GM18907 (cell line): ENCODE measurements at regions not wholly inside any gene's neighbourhood (a gene's known extent, or its start where the extent isn't known, plus 50 kb on each side); places are given as distances from the start of the nearest gene placed in this dataset.

Experiments used
- ATAC-seq: cut with Tn5 transposase; IDR thresholded peaks from one replicate; pipeline ENCODE4 v1.9.1; 2021; ENCODE audit warnings: mild to moderate bottlenecking, moderate library complexity; ENCODE audit not compliant: unreplicated experiment

DNA sequence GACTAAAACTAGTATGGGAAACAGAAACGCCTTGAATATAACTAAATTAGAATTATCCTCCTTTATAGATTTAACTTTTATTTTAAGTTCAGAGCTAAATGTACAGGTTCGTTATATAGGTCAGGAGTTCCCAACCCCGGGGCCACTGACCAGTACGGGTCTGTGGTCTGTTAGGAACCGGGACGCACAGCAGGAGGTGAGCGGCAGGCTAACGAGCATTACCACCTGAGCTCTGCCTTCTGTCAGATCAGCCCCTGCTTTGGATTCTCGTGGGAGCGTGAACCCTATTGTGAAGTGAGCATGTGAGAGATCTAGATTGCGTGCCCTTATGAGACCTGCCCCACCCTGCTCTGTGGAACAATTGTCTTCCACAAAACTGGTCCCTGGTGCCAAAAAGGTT is 51.0 kb downstream of the FAT4 start:
- ATAC-seq: no peak

DNA sequence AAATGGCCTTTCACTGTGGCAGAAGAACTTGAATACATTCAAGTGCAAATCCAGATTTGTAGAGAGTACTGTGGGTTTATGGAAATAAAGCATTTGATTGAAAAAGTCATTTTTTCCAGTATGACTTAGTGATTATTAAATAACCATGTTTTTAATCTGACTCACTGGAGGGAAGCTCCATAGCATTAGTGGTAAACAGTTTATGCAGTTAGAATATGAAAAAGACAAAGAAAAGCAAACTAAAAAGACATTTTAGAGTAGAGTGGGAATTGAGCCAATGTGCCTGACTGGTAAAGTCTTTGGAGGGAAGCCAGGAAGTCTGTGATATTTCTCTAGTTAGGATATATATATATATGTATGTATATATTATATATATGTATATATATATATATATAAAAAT is 53.4 kb downstream of the FAT4 start:
- no peak for ATAC-seq

DNA sequence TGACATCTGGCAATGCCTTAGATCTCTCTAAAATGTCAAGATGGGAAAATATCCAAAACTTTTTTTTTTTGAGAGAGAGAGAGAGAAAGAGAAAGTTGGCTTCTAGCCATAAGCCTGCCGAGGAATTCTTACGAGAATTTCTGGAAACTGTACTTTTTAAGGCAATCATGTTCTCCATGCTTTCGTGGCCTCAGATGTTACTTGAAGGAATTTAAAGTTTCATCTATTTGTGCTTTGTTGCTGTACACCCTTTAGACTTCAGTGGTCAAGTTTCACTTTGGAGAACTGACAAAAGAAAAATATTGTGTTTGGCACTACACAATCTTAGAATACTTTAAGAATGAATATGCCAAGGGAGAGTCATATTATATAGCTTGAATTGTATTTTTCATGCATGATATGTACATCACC is 53.9 kb downstream of the FAT4 start:
- no peak for ATAC-seq

DNA sequence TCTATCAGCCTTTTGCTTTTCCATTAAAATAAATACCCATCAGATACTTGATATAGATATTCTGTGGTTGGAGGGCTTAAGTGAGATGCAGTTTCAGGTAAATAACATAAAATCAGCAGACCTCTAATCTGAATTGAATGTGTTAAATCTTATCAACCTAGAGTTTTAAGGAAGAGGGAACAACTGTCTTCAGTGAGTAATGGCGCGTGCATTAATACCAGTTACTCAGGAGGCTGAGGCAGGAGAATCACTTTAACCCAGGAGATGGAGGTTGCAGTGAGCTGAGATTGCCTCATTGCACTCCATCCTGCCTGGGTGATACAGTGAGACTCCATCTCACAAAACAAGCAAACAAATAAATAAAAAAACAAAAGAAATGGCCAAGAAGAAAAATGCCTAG is 54.3 kb downstream of the FAT4 start:
- no peak for ATAC-seq

DNA sequence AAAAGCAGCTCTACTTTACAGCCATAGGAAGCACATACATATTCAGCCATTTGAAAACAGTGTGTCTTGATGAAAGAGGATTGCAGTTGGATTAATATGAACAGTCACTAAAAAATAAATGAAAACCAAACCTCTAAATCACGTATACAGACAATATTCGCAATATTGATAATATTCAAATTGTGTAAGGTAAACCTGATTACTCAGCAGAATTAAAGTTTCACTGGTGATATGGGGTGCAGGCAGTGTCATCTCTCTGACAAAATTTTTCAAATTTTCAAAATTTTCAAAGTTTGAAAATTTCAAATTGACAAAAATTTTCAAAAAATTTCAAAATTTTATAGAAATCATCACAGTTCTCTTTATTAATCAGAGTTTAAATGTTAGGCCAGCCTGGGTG is 55.7 kb downstream of the FAT4 start:
- no peak for ATAC-seq

DNA sequence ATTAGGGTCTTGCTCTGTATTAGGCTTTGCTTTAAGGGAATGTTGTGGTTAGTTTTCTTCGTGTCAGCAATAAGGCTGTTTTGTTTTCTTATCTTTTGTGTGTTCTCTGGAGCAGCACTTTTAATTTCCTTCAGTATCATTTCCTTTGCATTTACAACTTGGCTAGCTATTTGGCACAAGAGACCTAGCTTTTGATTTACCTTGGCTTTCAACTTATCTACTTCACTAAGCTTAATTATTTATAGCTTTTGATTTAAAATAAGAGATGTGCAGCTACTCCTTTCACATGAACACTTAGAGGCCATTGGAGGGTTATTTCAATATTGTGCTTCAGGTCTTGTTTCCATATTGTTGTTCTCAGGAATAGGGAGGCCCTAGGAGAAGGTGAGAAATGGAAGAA is 68.2 kb downstream of the FAT4 start:
- ATAC-seq: no peak

DNA sequence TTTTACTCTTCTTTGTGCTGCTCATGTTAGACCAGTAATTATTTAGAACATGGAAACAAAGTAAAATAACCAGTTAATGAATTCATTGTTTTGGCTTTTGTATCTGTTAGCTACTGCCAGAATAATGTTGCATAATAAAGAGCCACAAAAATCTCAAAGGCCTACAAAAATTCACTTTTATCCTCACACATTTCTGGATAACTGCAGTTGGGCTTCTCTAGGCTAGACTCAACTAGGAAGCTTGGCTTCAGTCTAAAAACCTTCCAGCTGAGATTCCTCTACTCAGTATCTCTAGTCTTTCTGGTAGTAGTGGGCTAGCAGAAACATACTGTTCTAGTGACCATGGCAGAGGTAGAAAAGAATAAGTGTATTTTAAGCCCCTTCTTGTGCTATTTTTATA is 73.0 kb downstream of the FAT4 start:
- ATAC-seq: no peak

DNA sequence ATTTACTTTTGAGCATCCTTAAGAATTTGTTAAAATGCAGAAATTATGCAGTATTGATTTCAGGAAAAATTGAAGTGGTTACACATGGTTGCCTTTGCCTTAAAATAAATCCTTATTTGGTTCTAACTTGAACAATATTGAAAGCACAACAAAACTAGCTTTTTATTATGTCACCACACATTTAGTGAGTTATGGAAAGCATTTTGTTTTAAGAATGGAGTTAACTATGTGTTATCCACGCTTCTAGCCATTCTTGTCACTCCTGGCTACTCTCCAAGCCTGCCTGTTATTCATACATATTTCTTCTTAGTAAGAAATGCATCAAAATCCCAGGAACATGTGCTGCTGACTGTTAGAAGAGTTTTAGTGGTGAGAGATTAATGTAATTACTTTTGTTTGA is 73.9 kb downstream of the FAT4 start:
- ATAC-seq: no peak

DNA sequence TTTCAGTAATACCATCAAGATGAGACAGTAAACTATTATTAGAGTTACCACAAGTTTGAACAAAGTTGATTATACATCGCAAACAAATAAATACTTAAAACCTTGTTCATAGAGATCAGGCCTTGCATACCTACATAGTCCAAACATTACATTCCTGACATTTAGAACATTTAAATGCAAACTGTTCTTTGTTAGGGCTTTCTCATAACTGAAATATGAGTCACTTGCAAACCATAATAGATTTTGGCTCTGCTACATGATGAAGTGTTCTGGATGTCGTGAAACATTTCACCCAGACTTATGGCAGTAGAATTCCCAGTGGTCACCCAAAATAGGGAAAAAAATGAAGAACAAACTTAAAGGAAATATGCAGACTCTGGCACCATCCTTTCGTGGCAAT is 75.0 kb downstream of the FAT4 start:
- no peak for ATAC-seq

DNA sequence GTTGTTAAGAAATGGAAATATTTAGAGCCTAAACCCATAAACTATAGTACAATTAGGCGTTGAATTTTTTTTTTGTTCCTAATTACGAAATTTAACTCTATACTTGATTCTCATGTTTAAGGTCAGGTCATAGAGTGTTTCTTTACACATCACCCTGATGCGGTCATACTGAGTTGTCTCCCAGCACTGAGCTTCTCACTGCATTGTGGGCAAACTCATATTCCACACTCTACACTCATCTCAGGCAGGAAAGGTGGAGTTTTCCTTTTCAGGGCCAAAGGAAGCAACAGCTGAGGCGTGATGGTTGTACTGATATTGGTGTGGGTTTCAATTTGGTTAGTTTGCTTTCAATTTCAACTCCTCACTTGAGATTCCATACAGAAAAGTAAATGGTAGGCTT is 75.4 kb downstream of the FAT4 start:
- no peak for ATAC-seq

DNA sequence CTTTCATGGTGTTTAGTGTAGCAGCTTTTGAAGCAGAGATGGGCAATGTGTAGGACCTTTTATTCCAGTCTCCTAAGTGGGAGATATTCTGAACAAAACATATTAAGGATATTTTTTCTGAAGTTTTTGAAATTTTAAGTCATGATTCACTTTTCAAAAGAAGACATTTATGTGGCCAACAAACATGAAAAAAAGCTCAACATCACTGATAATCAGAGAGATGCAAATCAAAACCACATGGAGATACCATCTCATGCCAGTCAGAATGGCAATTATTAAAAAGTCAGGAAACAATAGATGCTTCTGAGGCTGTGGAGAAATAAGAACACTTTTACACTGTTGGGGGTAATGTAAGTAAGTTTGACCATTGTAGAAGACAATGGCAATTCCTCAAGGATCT is 76.0 kb downstream of the FAT4 start:
- no peak for ATAC-seq

DNA sequence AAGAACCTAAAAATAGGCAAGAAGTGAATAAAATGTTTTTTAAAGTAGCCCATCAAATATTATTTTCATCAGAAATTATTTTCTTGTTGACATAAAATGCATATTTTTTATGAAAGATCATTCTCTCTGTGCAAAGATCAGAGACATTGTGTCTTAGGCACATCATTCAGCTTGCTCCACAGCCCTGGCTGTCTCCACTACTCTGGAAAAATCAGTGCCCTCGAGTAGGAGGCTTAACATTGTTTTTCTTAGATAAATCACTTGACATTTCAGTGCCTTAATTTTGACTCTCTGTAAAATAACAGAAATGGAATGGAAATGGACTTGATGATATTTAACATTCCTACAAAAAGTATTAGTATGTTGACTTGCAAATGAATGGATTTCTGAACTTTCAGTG is 77.9 kb downstream of the FAT4 start:
- ATAC-seq: no peak

DNA sequence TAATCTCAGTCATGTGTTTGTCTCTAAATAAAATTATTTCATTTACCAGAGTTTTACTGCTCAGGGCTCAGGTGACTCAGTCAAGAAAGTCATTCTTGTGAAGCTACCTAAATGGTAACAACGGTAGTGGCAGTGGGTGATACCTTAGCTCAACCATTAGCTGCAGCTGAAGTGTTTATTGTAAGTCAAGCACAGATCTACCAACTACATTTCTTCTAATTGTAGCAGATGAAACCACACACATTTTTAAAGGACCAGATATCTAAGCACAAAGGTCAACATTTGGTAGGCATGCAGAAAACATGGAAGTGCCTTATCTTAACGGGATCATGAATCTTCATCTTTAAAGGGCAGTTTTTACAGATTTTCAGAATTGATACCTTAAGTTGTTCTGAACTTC is 79.1 kb downstream of the FAT4 start:
- no peak for ATAC-seq

DNA sequence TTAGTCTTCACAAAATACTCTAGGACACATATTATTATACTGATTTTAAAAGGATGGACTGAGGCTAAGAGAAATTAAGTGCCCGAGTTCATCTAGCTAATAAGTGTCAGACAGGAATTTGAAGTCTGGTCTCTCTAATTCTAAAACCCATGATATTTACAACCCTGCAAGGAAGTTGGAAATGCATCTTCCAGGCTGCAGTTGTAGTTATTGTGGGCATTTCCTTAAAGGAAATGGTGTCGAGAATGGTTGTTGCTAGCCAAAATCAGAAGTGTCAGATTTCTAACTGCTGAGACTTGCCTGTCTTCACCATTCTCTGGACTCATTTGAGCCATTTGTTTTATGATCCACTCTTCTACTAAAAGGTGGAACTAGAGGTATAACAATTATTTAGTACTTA is 82.5 kb downstream of the FAT4 start:
- ATAC-seq: no peak

DNA sequence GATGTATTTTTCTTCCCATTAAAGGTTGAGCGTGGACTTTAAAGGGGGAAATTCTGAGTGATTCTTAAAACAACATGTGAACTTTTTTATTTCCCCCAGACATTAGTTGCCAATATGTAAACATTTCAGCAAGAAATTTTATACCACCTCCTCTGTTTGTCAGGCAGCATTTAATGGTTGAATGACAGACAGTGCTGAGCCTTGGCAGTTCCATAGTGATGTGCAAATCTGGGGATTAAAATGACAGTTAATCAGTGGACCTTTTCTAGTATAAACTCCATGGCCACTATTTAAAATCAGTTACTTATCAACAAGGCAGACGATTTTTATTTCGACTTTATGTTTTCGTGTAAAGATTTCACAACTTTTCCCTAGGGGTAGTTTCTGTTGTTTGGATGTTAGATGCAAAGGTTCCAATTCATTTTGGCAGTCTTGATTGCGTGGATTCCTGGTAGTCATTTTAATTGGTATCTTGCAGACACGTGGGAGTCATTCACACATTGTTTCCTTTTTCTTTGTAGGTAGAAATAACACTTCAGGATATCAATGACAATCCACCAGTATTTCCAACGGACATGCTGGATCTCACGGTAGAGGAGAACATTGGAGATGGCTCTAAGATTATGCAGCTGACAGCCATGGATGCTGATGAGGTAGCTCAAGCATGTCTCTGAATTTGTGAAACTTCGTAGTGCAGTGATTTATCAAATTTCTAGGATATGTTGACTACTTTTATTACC is 83.7 kb downstream of the FAT4 start:
- no peak for ATAC-seq

DNA sequence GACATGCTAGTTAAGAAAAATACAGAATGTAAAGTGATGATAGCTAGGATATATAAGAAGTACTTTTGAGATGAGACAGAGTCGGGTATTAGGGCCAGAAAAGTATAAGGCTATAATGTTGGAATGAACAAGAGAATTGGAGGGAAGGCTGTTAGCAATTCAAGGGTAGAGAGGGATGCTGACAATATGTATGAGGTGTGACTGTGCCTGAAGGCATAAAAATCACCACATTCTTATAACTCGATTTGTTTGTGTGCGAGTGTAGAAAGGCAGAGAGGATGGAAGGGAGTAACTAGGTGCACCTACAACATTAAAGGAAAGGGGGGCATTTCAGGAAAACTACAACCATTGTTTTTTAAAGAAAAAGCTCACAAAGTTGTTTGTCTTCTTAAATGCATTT is 86.0 kb downstream of the FAT4 start:
- no peak for ATAC-seq

DNA sequence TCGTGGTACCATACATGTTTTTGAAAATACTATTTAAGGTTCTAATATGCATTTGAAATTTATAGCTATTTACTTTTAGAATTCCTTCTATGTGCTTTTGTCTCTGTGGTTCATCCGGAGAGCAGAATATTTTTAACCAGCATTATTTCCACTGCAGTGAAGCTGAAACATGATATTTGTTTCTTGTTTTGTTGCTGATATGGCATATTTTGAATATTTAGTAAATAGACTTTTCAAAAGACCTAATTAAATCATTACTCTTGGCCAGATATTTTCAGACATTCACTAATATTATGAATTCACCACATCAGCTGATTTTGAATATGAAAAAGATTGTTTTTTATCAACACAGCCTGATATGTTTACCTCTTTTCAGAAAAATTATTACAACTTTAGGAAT is 87.0 kb downstream of the FAT4 start:
- no peak for ATAC-seq

DNA sequence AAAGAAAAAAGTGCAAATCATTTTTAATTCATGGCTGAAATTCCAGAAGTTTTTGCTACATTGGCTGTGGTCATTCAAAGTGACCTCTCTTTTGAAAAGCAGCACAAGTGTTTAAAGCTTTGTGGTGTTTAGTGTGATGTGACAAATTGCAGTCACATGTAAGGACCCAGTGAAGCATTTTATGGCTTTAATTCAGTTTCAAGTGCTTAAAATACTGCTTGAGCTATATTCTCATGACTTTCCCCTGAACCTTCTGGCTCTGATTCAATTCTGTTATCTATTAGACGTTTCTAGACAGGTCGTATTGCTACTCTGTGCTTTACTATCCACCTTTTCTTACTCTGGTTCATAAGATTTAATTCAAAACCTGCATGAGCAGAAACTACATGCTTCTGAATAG is 105.8 kb downstream of the FAT4 start:
- ATAC-seq: no peak

DNA sequence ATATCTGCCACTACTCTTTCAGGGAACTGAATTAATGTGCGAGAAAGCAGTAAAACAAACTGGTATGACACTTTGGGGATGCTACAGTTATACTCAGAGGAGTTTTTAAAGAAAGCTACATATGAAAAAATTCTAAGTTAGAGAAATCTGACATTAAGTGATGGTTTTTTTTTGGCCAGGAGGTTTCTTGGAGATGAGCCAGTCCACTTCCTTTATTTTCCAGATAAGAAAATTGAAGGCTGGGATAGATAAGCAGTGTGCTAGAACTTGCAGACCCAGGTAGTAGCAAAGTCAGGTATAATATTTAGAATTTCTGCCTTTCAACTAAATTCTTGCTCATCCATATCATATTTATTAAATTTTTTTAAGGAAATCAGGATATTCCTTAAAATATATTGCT is 106.8 kb downstream of the FAT4 start:
- ATAC-seq: no peak

DNA sequence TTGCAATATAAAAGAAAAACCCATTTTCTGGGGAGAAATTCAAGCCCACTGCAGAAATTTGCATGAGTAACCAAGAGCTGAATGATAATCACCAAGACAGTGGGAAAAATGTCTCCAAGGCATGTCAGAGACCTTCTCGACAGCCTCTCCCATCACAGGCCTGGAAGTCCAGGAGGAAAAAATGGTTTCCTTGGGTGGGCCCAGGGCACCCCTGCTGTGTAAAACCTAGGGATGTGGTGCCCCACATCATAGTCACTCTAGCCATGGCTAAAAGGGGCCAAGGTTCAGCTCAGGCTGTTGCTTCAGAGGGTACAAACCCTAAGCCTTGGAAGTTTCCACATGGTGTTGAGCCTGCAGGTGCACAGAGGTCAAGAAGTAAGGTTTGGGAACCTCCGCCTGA is 108.4 kb downstream of the FAT4 start:
- ATAC-seq: no peak

DNA sequence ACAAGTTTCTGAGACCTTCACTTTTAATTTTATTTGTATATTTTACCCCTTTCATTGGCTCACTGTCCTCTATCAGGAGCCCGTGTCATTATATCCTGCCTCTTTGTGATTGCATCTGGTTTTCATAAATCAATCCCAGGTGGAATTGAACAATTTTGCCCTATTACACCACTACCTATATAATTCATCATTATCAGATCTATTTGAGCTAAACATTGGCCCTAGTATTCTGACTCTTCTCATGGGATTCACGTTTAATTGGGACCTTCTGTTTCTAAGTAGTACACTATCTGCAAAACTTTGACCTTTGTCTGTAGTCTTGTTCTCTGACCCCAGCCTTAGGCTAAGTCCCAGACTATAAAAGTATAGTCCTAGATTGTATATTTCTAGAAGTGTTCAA is 114.1 kb downstream of the FAT4 start:
- no peak for ATAC-seq

DNA sequence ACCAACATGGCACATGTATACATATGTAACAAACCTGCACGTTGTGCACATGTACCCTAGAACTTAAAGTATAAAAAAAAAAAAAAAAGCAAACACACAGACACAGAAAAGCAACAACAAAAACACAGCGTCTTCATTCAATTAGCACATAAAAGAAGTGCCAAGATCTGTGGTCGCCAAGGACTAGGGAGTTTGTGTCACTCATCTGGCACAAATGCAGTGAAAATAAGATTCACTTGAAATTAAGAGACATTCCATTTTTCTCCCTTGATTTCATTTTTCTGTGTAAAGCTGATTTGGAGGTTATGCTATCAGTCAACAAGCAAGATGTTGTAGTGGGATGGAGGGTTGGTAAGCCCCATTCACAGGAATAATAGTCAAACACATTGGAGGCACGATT is 115.3 kb downstream of the FAT4 start:
- no peak for ATAC-seq

DNA sequence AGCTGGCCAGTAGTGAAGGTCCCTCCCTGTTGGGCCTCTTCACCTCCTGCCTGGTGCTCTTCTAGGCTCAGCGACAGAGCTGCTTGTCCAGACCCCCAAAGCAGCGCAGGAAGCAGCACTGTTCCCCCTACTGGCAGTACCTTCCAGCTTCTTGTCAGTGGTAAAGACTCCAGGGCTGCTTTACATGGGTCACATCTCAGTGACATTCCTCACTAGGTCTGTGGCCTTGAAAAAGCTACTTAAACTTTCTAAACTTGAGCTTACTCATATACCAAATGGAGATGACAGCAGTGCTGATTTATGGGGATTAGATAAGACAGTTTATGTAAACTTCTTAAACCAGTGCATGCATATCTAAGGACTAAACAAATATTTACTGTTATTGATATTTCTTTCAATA is 117.3 kb downstream of the FAT4 start:
- ATAC-seq: no peak

DNA sequence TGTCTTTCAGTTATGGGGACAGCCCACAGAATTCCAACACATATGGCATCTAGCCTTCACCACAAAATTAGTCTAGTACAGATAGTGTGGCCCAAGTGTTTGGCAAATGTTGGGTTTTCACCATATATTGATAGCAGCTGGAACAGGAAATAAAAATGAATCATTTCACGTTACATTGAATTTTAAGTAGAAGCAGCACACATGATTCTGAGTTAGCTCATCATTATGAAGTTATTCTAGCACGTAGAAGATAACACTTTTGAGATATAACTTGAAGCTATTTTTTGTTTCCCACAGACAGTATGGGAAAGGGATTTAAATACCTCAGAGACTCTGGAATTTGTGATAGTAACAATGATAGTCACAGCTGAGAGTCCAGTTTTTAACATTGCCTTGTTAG is 118.7 kb downstream of the FAT4 start:
- no peak for ATAC-seq
